Progenitor cell of endocrine pancreas (in vitro differentiated cells): ENCODE measurements at regions not wholly inside any gene's neighbourhood (a gene's known extent, or its start where the extent isn't known, plus 50 kb on each side); places are given as distances from the start of the nearest gene placed in this dataset.

Experiments
- DNase-seq: peaks from one replicate; pipeline ENCODE4 v3.0.0; 2021; ENCODE audit warnings: low spot score; ENCODE audit not compliant: unreplicated experiment
- H3K27ac Mint-ChIP-seq: 2 replicates; pipeline ENCODE4 v1.8.0; 2021; ENCODE audit warnings: mild to moderate bottlenecking, moderate library complexity, mixed read lengths
- H3K27me3 Mint-ChIP-seq: 2 replicates; pipeline ENCODE4 v1.8.0; 2021; ENCODE audit warnings: mixed read lengths
- H3K36me3 Mint-ChIP-seq: 2 replicates; pipeline ENCODE4 v1.8.0; 2022; ENCODE audit warnings: mixed read lengths; ENCODE audit not compliant: insufficient read depth
- H3K4me1 Mint-ChIP-seq: 2 replicates; pipeline ENCODE4 v1.8.0; 2021; ENCODE audit warnings: low read depth, mixed read lengths
- H3K4me3 Mint-ChIP-seq: 2 replicates; pipeline ENCODE4 v1.8.0; 2021; ENCODE audit warnings: low read depth, mild to moderate bottlenecking, moderate library complexity, mixed read lengths
- H3K9me3 Mint-ChIP-seq: 2 replicates; pipeline ENCODE4 v1.8.0; 2021; ENCODE audit warnings: low read depth, mixed read lengths
- TF ChIP-seq, protein P1 (sequence below): fragments of 200-600 bp; sonication (generic); IDR thresholded peaks from one replicate; pipeline ENCODE4 v1.5.0; 2021; ENCODE audit warnings: antibody characterized with exemption, mild to moderate bottlenecking; ENCODE audit not compliant: unreplicated experiment

DNA sequence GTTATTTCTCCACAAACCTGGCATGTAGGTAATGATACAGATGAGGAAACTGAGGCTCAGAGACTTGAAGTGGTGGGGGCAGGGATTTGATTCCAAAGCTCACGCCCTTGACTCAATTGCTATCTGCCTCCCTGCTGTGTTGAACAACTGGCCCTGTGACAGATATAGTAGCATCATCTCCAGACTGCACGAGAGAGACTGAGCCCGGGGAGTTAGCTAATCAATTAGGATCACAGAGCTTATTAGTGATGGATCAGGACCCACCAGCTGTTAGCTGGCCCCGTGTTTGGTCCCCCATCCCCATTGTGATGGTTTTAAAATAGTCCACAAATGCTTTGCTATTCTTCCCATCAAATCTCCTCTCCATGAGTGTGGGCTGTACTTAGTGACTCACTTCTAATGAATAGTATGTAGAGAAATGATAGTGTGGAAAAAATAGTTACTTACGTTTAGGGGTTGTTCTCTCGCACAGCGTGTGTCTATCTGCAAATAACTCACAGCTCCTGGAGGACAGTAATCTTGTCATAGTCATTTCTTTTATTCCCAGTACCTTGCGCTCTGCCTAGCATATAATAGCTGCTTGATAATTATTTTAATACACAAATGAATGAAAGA is 74.4 kb upstream of the KLF13 start:
- Mint-ChIP-seq H3K4me1 (no peaks in the 10 kb centered on the region), H3K9me3 (no peaks in the 10 kb centered on the region), H3K4me3 (no peak overlapping the region), H3K36me3 (no peaks in the 10 kb centered on the region), H3K27ac (no peak overlapping the region), H3K27me3 (peaks cover 10% of the 10 kb centered on the region)
- TF ChIP-seq, protein P1, sequence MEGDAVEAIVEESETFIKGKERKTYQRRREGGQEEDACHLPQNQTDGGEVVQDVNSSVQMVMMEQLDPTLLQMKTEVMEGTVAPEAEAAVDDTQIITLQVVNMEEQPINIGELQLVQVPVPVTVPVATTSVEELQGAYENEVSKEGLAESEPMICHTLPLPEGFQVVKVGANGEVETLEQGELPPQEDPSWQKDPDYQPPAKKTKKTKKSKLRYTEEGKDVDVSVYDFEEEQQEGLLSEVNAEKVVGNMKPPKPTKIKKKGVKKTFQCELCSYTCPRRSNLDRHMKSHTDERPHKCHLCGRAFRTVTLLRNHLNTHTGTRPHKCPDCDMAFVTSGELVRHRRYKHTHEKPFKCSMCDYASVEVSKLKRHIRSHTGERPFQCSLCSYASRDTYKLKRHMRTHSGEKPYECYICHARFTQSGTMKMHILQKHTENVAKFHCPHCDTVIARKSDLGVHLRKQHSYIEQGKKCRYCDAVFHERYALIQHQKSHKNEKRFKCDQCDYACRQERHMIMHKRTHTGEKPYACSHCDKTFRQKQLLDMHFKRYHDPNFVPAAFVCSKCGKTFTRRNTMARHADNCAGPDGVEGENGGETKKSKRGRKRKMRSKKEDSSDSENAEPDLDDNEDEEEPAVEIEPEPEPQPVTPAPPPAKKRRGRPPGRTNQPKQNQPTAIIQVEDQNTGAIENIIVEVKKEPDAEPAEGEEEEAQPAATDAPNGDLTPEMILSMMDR = no peak
- no peak for DNase-seq

DNA sequence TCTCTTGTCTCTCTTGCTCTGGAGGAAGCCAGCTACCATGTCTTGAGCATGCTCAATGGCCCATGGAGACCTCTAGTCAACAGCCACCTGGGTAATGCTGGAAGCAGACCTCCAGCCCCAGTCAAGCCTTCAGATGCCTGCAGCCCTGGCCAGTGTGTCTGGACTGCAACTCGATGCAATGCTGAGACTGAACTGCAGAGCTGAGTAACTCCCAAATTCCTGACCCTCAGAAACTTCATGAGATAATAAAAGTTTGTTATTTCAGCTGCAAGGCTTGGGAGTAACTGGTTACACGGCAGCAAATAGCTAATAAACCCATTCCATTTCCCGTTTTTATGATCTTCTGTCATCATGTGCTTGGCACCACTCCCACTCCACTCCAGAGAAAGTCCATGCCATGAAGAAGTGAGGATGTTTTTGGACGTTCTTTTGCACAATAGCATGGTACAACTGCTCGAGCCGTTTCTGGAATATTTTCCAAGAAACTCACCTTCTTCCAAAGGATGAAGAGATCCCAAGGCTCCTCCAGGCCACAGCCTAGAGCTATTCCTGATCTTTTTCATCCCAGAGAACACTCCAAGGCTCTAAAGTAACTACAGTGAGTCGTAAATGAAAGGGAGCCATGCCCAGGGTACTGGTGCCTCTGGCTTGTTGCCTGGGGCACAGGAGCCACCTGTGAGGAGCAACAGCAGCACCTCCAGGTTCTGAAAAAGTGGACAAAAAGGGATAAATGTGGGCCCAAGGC is 72.0 kb upstream of the KLF13 start:
- Mint-ChIP-seq H3K27ac (no peak overlapping the region), H3K36me3 (no peaks in the 10 kb centered on the region), H3K9me3 (peaks cover 5% of the 10 kb centered on the region), H3K27me3 (peaks cover 5% of the 10 kb centered on the region), H3K4me1 (no peaks in the 10 kb centered on the region), H3K4me3 (no peak overlapping the region)
- DNase-seq = no peak
- TF ChIP-seq, protein P1 = no peak

DNA sequence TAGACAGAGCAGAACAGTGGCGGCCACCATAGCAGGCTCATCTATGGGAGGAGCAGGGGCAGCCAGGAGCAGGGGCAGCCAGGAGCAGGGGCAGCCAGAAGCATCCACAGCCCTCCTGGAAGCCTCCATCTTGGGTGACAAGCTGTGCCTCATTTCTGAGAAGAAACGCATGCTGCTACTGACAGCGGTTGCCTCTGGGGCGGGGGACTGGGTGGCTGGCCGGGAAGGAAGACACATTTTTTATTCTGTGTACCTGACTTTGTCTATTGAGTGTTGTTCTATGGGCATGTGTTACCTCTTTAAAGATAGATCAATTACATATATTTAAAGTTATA is 71.5 kb upstream of the KLF13 start:
- peaks cover 5% of the 10 kb centered on the region for H3K9me3 Mint-ChIP-seq

DNA sequence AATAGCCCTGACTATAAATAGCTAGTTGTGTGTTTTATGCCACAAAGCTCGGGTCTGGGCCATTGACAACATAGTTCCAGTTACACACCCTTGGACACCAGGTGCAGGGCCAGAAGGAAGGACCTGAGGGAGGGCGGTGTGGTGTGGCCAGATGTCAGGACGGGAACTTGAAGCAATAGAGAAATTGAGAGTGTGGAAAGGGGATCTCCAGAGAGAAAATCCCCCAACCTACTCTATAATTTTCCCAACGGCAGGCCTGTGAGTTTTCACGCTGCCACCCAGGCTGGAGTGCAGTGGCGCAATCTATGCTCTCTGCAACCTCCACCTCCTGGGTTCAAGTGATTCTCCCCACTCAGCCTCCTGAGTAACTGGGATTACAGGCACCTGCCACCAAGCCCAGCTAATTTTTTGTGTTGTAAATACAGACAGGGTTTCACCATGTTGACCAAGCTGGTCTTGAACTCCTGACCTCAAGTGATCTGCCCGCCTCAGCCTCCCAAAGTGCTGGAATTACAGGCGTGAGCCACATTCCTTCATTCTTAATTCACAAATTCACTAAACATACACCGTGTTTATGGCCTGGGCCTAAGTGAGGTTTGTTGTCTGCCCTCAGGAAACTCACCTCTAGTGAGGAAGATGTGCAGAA is 70.8 kb upstream of the KLF13 start:
- Mint-ChIP-seq H3K4me1 (no peaks in the 10 kb centered on the region), H3K9me3 (peaks cover 5% of the 10 kb centered on the region), H3K36me3 (no peaks in the 10 kb centered on the region), H3K4me3 (no peak overlapping the region), H3K27ac (no peak overlapping the region), H3K27me3 (peaks cover 3% of the 10 kb centered on the region)
- TF ChIP-seq, protein P1 = no peak
- DNase-seq = no peak

More for the DNA sequence above, 71.5 kb upstream of the KLF13 start:
- TF ChIP-seq, protein P1 = no peak
- Mint-ChIP-seq H3K27ac (no peak overlapping the region), H3K4me3 (no peak overlapping the region), H3K36me3 (no peaks in the 10 kb centered on the region), H3K27me3 (peaks cover 5% of the 10 kb centered on the region), H3K4me1 (no peaks in the 10 kb centered on the region)
- DNase-seq = no peak

DNA sequence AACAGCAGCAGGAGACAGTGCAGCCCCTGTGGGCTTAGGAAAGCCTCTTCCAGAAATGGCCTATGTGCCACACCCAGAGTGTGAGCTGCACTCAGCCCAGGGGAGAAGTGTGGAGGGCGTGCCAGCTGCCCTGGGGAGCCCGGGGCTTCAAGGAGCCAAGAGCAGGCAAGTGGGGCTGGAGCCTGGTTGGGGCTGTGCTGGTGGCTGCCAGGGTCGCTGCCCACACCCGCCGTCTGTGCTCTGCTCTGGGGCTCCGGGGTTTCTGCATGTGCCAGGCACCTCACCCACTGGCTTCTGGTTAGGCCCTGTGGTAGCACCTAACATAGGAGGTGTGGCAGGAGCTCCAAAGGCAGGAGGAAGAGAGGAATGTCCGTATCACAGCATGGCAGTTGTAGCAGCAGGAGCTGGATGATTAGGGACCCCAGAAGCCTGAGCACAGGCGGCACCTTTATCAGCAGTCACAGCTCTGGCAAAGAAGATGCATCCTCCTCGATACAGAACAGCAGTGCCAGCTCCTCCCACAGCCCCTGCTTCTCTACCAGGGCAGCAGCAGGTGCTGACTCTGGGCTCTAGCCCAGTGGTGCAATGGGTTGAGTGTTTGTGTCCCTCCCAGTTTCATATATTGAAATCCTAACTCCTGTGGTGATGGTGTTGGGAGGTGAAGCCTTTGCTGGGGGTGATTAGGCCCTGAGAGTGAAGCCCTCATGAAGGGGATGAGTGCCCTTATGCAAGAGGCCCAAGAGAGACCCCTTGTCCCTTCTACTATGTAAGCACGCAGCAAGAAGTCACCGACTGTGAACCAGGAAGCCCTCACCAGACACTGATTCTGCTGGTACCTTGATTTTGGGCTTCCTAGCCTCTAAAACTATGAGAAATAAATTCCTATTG is 70.0 kb upstream of the KLF13 start:
- no peak for DNase-seq
- no peak overlapping the region for H3K4me3 Mint-ChIP-seq
- no peaks in the 10 kb centered on the region for H3K36me3 Mint-ChIP-seq
- peaks cover 3% of the 10 kb centered on the region for H3K27me3 Mint-ChIP-seq
- H3K9me3 Mint-ChIP-seq = peaks cover 5% of the 10 kb centered on the region
- no peaks in the 10 kb centered on the region for H3K4me1 Mint-ChIP-seq
- H3K27ac Mint-ChIP-seq = no peak overlapping the region
- TF ChIP-seq, protein P1 = no peak
